ENCODE measurements at regions not wholly inside any gene's neighbourhood (a gene's known extent, or its start where the extent isn't known, plus 50 kb on each side); places are given as distances from the start of the nearest gene placed in this dataset.

DNA sequence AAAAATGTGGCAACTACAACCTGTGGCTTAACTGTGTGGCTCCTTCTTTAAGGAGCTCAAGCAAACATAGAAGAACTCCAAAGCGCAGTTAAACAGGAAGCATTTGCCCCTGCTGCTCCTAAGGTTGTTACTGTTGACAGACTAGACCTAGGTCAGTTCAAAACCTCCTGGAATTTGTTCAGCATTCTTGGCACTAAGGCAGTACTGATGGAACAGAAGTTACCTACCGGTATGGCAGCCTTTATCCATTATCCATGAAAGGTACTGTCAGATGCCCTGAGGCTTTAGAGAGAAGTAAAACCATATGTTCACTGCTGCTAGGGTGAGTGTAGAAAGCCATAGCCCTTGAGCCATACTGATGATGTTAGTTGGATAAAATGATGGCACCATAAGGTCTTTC lies 916.5 kb upstream of the FAT3 start:
- no peaks in the 10 kb centered on the region for H3K4me1 ChIP-seq (ENCODE audit: control insufficient read depth, insufficient read depth, low read length)
- H2BK120ac ChIP-seq (ENCODE audit: low read depth, low read length), result no peak overlapping the region
- no peak overlapping the region for H2BK20ac ChIP-seq (ENCODE audit: low read depth, low read length)
- H2AFZ ChIP-seq (replicated peaks; ENCODE audit: low read length, poor library complexity), result no peak overlapping the region
- CTCF ChIA-PET, result no interaction called here
- no peak overlapping the region for H3K4me3 ChIP-seq (ENCODE audit: insufficient read depth, low read depth, low read length)
- H3K9me3 ChIP-seq (ENCODE audit: control insufficient read depth, insufficient read depth, low read length), result no peaks in the 10 kb centered on the region
- H3K56ac ChIP-seq (ENCODE audit: extremely low read depth, insufficient read depth, low read length), result no peak overlapping the region
- 75% methylated on average over 1 of the region's 2 CpGs; no CpG with 5 or more reads in 1 of the 2 experiments for WGBS, 2 experiments (ENCODE audit: extremely low coverage in 2 of 2, insufficient read length in 1 of 2)
- no peak overlapping the region for H4K91ac ChIP-seq (ENCODE audit: insufficient read depth, low read depth, low read length)
- H3K18ac ChIP-seq (ENCODE audit: low read depth, low read length), result no peak overlapping the region
- TF ChIP-seq CHD1 (IDR thresholded peaks at IDR 0.05; ENCODE audit: low read depth, low read length) (no peak), MXI1 (IDR thresholded peaks at IDR 0.05; ENCODE audit: borderline replicate concordance, low read depth, low read length) (no peak), MAZ (IDR thresholded peaks at IDR 0.05; ENCODE audit: borderline replicate concordance, low read depth, low read length) (no peak), NFE2L2 (IDR thresholded peaks at IDR 0.05; ENCODE audit: low read depth, low read length) (no peak), CEBPB (IDR thresholded peaks at IDR 0.05; ENCODE audit: low read depth, low read length) (no peak), RCOR1 (IDR thresholded peaks at IDR 0.05; ENCODE audit: insufficient replicate concordance, low read length) (no peak), FOS (IDR thresholded peaks at IDR 0.05; ENCODE audit: low read depth, low read length) (no peak), POLR2A (IDR thresholded peaks at IDR 0.05; ENCODE audit: low read depth, low read length) (no peak), MAFK (IDR thresholded peaks at IDR 0.05; ENCODE audit: low read depth, low read length) (no peak), RFX5 (IDR thresholded peaks at IDR 0.05; ENCODE audit: low read depth, low read length) (no peak), RAD21 (IDR thresholded peaks at IDR 0.05; ENCODE audit: low read length) (no peak)
- TF ChIP-seq, protein P1, sequence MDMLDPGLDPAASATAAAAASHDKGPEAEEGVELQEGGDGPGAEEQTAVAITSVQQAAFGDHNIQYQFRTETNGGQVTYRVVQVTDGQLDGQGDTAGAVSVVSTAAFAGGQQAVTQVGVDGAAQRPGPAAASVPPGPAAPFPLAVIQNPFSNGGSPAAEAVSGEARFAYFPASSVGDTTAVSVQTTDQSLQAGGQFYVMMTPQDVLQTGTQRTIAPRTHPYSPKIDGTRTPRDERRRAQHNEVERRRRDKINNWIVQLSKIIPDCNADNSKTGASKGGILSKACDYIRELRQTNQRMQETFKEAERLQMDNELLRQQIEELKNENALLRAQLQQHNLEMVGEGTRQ (IDR thresholded peaks at IDR 0.05; ENCODE audit: low read depth, low read length), result no peak
- POLR2A ChIA-PET (ENCODE audit: unreplicated experiment), result no interaction called here
- no peaks in the 10 kb centered on the region for H3K27me3 ChIP-seq (ENCODE audit: control insufficient read depth, insufficient read depth, low read length)
- H3K23ac ChIP-seq (ENCODE audit: low read depth, low read length), result no peak overlapping the region
- ATAC-seq (ENCODE audit: low read depth) (no peak), DNase-seq (no peak)
- intact Hi-C loops (cut with micrococcal nuclease), result no loop called here
- no peak overlapping the region for H3K14ac ChIP-seq (replicated peaks; ENCODE audit: low read depth, low read length)
- H3K36me3 ChIP-seq (ENCODE audit: control insufficient read depth, insufficient read depth, low read length), result no peaks in the 10 kb centered on the region
- no peak overlapping the region for H3K27ac ChIP-seq (ENCODE audit: insufficient read depth, low read length)
- H3K79me1 ChIP-seq (ENCODE audit: low read depth in 1 of 2, low read length in 2 of 2), result no peaks in the 10 kb centered on the region
- in situ Hi-C loops (cut with MboI; ENCODE audit: low sequenced_read_pairs), result no loop called here
- H4K8ac ChIP-seq (ENCODE audit: low read depth in 2 of 2, low read length in 2 of 2), result no peak overlapping the region
- H2AK9ac ChIP-seq (replicated peaks; ENCODE audit: low read depth, low read length, poor library complexity), result no peak overlapping the region
- dilution Hi-C loops (cut with HindIII; ENCODE audit: low sequenced_read_pairs, unreplicated experiment), result no loop called here
- no peak overlapping the region for H2BK5ac ChIP-seq (ENCODE audit: low read depth, low read length, poor library complexity, severe bottlenecking)
- H4K5ac ChIP-seq (ENCODE audit: low read depth, low read length), result no peak overlapping the region
- H3K9me1 ChIP-seq (ENCODE audit: insufficient read depth, low read length), result no peaks in the 10 kb centered on the region
- no peak overlapping the region for H3K4ac ChIP-seq (ENCODE audit: low read depth, low read length)
- no peak overlapping the region for H2AK5ac ChIP-seq (ENCODE audit: low read depth, low read length)
- H4K20me1 ChIP-seq (ENCODE audit: insufficient read depth, low read length), result no peaks in the 10 kb centered on the region
- H3K9ac ChIP-seq (ENCODE audit: low read depth, low read length), result no peak overlapping the region
- no peak overlapping the region for H3K4me2 ChIP-seq (ENCODE audit: low read depth, low read length)
- no TSS peak for BruUV-seq (replicated peaks)
- no peak overlapping the region for H2BK15ac ChIP-seq (ENCODE audit: low read depth, low read length)

All from IMR-90 (cell line).